Liver (tissue), 8 donors: ENCODE measurements at regions not wholly inside any gene's neighbourhood (a gene's known extent, or its start where the extent isn't known, plus 50 kb on each side); places are given as distances from the start of the nearest gene placed in this dataset.

ENCODE experiments used
- DNase-seq: peaks from one replicate; pipeline ENCODE4 v3.0.0-alpha.2; 2017; ENCODE audit warnings: low spot score
- H3K27ac ChIP-seq, 2 donors: one replicate each; pipeline ENCODE4 v1.7.0; 2013; ENCODE audit warnings: inconsistent platforms in 2 of 2, low read length in 2 of 2, control low read depth in 1 of 2, low read depth in 1 of 2, mild to moderate bottlenecking in 1 of 2
- H3K27me3 ChIP-seq, 4 donors: one replicate each; pipeline versions ENCODE4 v1.6.1 to v1.7.0; 2013; ENCODE audit warnings: low read length in 3 of 4, inconsistent platforms in 1 of 4, mild to moderate bottlenecking in 1 of 4, moderate library complexity in 1 of 4; ENCODE audit not compliant: control insufficient read depth in 4 of 4, insufficient read depth in 4 of 4
- H3K36me3 ChIP-seq, 4 donors: one replicate each; pipeline versions ENCODE4 v1.6.1 to v1.7.0; 2013; ENCODE audit warnings: low read length in 3 of 4, mild to moderate bottlenecking in 3 of 4, low read depth in 1 of 4, moderate library complexity in 1 of 4; ENCODE audit not compliant: control insufficient read depth in 4 of 4, insufficient read depth in 3 of 4
- H3K4me1 ChIP-seq, 4 donors: one replicate each; pipeline versions ENCODE4 v1.6.1 to v1.7.0; 2013; ENCODE audit warnings: low read length in 3 of 4, mild to moderate bottlenecking in 3 of 4, moderate library complexity in 1 of 4; ENCODE audit not compliant: control insufficient read depth in 4 of 4, insufficient read depth in 4 of 4
- H3K4me3 ChIP-seq, 3 donors: one replicate each; pipeline versions ENCODE4 v1.6.1 to v1.7.0; 2013; ENCODE audit warnings: low read length in 3 of 3, control low read depth in 1 of 3, low read depth in 1 of 3, mild to moderate bottlenecking in 1 of 3
- H3K9ac ChIP-seq, 2 donors: one replicate each; pipeline ENCODE4 v1.7.0; 2013; ENCODE audit warnings: low read length in 2 of 2, mild to moderate bottlenecking in 2 of 2, moderate library complexity in 2 of 2, control low read depth in 1 of 2, low read depth in 1 of 2
- H3K9me3 ChIP-seq, 4 donors: one replicate each; pipeline versions ENCODE4 v1.6.1 to v1.7.0; 2013; ENCODE audit warnings: low read length in 3 of 4; ENCODE audit not compliant: control insufficient read depth in 4 of 4
- ATF3 ChIP-seq: IDR thresholded peaks from 2 replicates; pipeline ENCODE4 v1.6.1; 2016; ENCODE audit warnings: antibody characterized with exemption
- CTCF ChIP-seq: fragments of 150-350 bp; IDR thresholded peaks from 2 replicates; pipeline ENCODE4 v1.5.1; 2017; ENCODE audit warnings: improper control_type of control experiment, low read depth, low read length; ENCODE audit not compliant: missing input control
- EGR1 ChIP-seq, 2 donors: IDR thresholded peaks; 2 replicates each; pipeline ENCODE4 v1.6.1; 2016 to 2018; ENCODE audit warnings: antibody characterized with exemption in 2 of 2, low read depth in 2 of 2
- FOXA1 ChIP-seq: IDR thresholded peaks from 2 replicates; pipeline ENCODE4 v1.6.1; 2016; ENCODE audit warnings: antibody characterized with exemption
- GABPA ChIP-seq, 2 donors: IDR thresholded peaks in 1 of 2; conservative IDR thresholded peaks in 1 of 2; 2 replicates each; pipeline ENCODE4 v1.6.1; 2016; ENCODE audit warnings: antibody characterized with exemption in 2 of 2, mild to moderate bottlenecking in 1 of 2, moderate library complexity in 1 of 2
- HNF4A ChIP-seq, 2 donors: conservative IDR thresholded peaks; 2 replicates each; pipeline ENCODE4 v1.6.1; 2016; ENCODE audit warnings: antibody characterized with exemption in 2 of 2, mild to moderate bottlenecking in 2 of 2
- JUND ChIP-seq, 2 donors: IDR thresholded peaks; 2 replicates each; pipeline ENCODE4 v1.6.1; 2016; ENCODE audit warnings: antibody characterized with exemption in 2 of 2
- MAX ChIP-seq: IDR thresholded peaks from 2 replicates; pipeline ENCODE4 v1.6.1; 2016; ENCODE audit warnings: antibody characterized with exemption
- NR2F2 ChIP-seq: IDR thresholded peaks from 2 replicates; pipeline ENCODE4 v1.6.1; 2016; ENCODE audit warnings: antibody characterized with exemption
- REST ChIP-seq: IDR thresholded peaks from 2 replicates; pipeline ENCODE4 v1.6.1; 2016; ENCODE audit warnings: antibody characterized with exemption, mild to moderate bottlenecking
- RXRA ChIP-seq, 2 donors: IDR thresholded peaks; 2 replicates each; pipeline ENCODE4 v1.6.1; 2017 to 2018; ENCODE audit warnings: antibody characterized with exemption in 2 of 2, mild to moderate bottlenecking in 1 of 2
- SP1 ChIP-seq: IDR thresholded peaks from 2 replicates; pipeline ENCODE4 v1.6.1; 2018; ENCODE audit warnings: antibody characterized with exemption, mild to moderate bottlenecking
- TAF1 ChIP-seq: conservative IDR thresholded peaks from 2 replicates; pipeline ENCODE4 v1.6.1; 2016; ENCODE audit warnings: antibody characterized with exemption, mild to moderate bottlenecking
- YY1 ChIP-seq: IDR thresholded peaks from 2 replicates; pipeline ENCODE4 v1.6.1; 2016; ENCODE audit warnings: antibody characterized with exemption, mild to moderate bottlenecking
- WGBS: extraction: QIAGEN DNeasy Blood & Tissue Kit; methylation state at CpG from one replicate; pipeline ENCODE4 v1.1.7; 2013; 5-methylcytosine and 5-hydroxymethylcytosine counted together
- donor health status: healthy.
- donor health status: healthy.
- donor health status: healthy.
- donor health status: healthy.
- donor health status: healthy.

- no peak for DNase-seq
- no peak for TF ChIP-seq ATF3
- Histone ChIP-seq H3K27ac (no peak overlapping the region), H3K4me3 (no peak overlapping the region), H3K36me3 (no peaks in the 10 kb centered on the region), H3K4me1 (no peaks in the 10 kb centered on the region), H3K27me3 (no peaks in the 10 kb centered on the region), H3K9me3 (peaks cover 0 to 3% (median 0%) of the 10 kb centered on the region in 4 donors), H3K9ac (no peak overlapping the region)
These were observed 100.8 kb downstream of the DCK start for GRCh38 chr4:71094201-71094600.

- Histone ChIP-seq H3K4me3 (no peak overlapping the region), H3K27me3 (no peaks in the 10 kb centered on the region), H3K4me1 (no peaks in the 10 kb centered on the region), H3K27ac (no peak overlapping the region), H3K9ac (no peak overlapping the region), H3K36me3 (no peaks in the 10 kb centered on the region), H3K9me3 (peaks cover 0 to 3% (median 0%) of the 10 kb centered on the region in 4 donors)
- TF ChIP-seq ATF3 (no peak), MAX (no peak), NR2F2 (no peak), CTCF (no peak), GABPA (IDR thresholded peaks at IDR 0.05 in 1 of 2, conservative IDR thresholded peaks at IDR 0.05 in 1 of 2) (no peak), JUND (IDR thresholded peaks at IDR 0.05) (no peak)
- WGBS: 99% methylated on average over 2 of the region's 2 CpGs
- DNase-seq: no peak
These were observed 101.7 kb downstream of the DCK start for GRCh38 chr4:71095141-71095540.

GRCh38 chr4:71095545-71095944 lies 102.1 kb downstream of the DCK start:
- Histone ChIP-seq H3K4me1 (no peaks in the 10 kb centered on the region), H3K27ac (no peak overlapping the region), H3K9ac (no peak overlapping the region), H3K36me3 (no peaks in the 10 kb centered on the region), H3K4me3 (no peak overlapping the region), H3K9me3 (peaks cover 0 to 3% (median 0%) of the 10 kb centered on the region in 4 donors), H3K27me3 (no peaks in the 10 kb centered on the region)
- DNase-seq: no peak
- WGBS: 100% methylated on average over 1 of the region's 1 CpG
- TF ChIP-seq REST (no peak), MAX (no peak), YY1 (no peak), JUND (IDR thresholded peaks at IDR 0.05) (no peak), RXRA (IDR thresholded peaks at IDR 0.05) (no peak), HNF4A (conservative IDR thresholded peaks at IDR 0.05) (no peak), CTCF (no peak), FOXA1 (no peak), TAF1 (no peak), EGR1 (IDR thresholded peaks at IDR 0.05; ENCODE audit: low read depth in 2 of 2) (no peak), SP1 (no peak)
